ENCODE measurements at regions not wholly inside any gene's neighbourhood (a gene's known extent, or its start where the extent isn't known, plus 50 kb on each side); places are given as distances from the start of the nearest gene placed in this dataset.

- peak; percentile 85 for DNase-seq (ENCODE audit: low read depth)
- TF ChIP-seq POLR2A (IDR thresholded peaks at IDR 0.05; ENCODE audit: extremely low read depth, insufficient read length) = no peak
- TF ChIP-seq MAX (IDR thresholded peaks at IDR 0.05; ENCODE audit: low read depth, low read length) = no peak
- no peak for TF ChIP-seq CTCF (IDR thresholded peaks at IDR 0.05; ENCODE audit: low read depth, low read length)
- TF ChIP-seq MYC (IDR thresholded peaks at IDR 0.05; ENCODE audit: low read depth, low read length) = no peak
- peak overlapping the region; percentile 2 for H3K4me3 ChIP-seq (ENCODE audit: low read depth, low read length)
These were observed 236.5 kb upstream of the JUN start for GRCh38 chr1:59020151-59020997.

GRCh38 chr1:59022199-59022598, 238.4 kb upstream of the JUN start:
- H3K4me3 ChIP-seq (ENCODE audit: low read depth, low read length) = no peak overlapping the region
- no peak for DNase-seq (ENCODE audit: low read depth)
- TF ChIP-seq CTCF (IDR thresholded peaks at IDR 0.05; ENCODE audit: low read depth, low read length) (no peak), MYC (IDR thresholded peaks at IDR 0.05; ENCODE audit: low read depth, low read length) (no peak), POLR2A (IDR thresholded peaks at IDR 0.05; ENCODE audit: extremely low read depth, insufficient read length) (no peak), MAX (IDR thresholded peaks at IDR 0.05; ENCODE audit: low read depth, low read length) (no peak)

GRCh38 chr1:59022799-59023198, 239.0 kb upstream of the JUN start:
- TF ChIP-seq CTCF (IDR thresholded peaks at IDR 0.05; ENCODE audit: low read depth, low read length) = no peak
- no peak for TF ChIP-seq POLR2A (IDR thresholded peaks at IDR 0.05; ENCODE audit: extremely low read depth, insufficient read length)
- DNase-seq (ENCODE audit: low read depth) = no peak
- no peak overlapping the region for H3K4me3 ChIP-seq (ENCODE audit: low read depth, low read length)

GRCh38 chr1:59025201-59025600, 241.4 kb upstream of the JUN start:
- DNase-seq (ENCODE audit: low read depth) = peak; percentile 29
- H3K4me3 ChIP-seq (ENCODE audit: low read depth, low read length) = no peak overlapping the region
- TF ChIP-seq MAX (IDR thresholded peaks at IDR 0.05; ENCODE audit: low read depth, low read length) (no peak), CTCF (IDR thresholded peaks at IDR 0.05; ENCODE audit: low read depth, low read length) (no peak), POLR2A (IDR thresholded peaks at IDR 0.05; ENCODE audit: extremely low read depth, insufficient read length) (no peak), MYC (IDR thresholded peaks at IDR 0.05; ENCODE audit: low read depth, low read length) (no peak)

- H3K4me3 ChIP-seq (ENCODE audit: low read depth, low read length) = no peak overlapping the region
- no peak for TF ChIP-seq MAX (IDR thresholded peaks at IDR 0.05; ENCODE audit: low read depth, low read length)
- TF ChIP-seq POLR2A (IDR thresholded peaks at IDR 0.05; ENCODE audit: extremely low read depth, insufficient read length) = no peak
- no peak for DNase-seq (ENCODE audit: low read depth)
These were observed 242.1 kb upstream of the JUN start for GRCh38 chr1:59025898-59026426.

- DNase-seq (ENCODE audit: low read depth) = no peak
- H3K4me3 ChIP-seq (ENCODE audit: low read depth, low read length) = no peak overlapping the region
- TF ChIP-seq POLR2A (IDR thresholded peaks at IDR 0.05; ENCODE audit: extremely low read depth, insufficient read length) (no peak), CTCF (IDR thresholded peaks at IDR 0.05; ENCODE audit: low read depth, low read length) (no peak), MAX (IDR thresholded peaks at IDR 0.05; ENCODE audit: low read depth, low read length) (no peak)
These were observed 242.7 kb upstream of the JUN start for GRCh38 chr1:59026472-59026948.

All from NB4 (cell line).